ENCODE measurements at regions not wholly inside any gene's neighbourhood (a gene's known extent, or its start where the extent isn't known, plus 50 kb on each side); places are given as distances from the start of the nearest gene placed in this dataset.
A peak's percentile ranks its signal among the peaks of the same experiment; 100 is the strongest.

- DNase-seq (ENCODE audit: low read depth) = no peak
- TF ChIP-seq CTCF (IDR thresholded peaks at IDR 0.05; ENCODE audit: insufficient read depth, low read depth, low read length, missing control alignments) = no peak
- no peak overlapping the region for H3K4me3 ChIP-seq (ENCODE audit: low read length)
Measured at GRCh38 chr2:6168485-6168884, 476.3 kb downstream of the SOX11 start.

GRCh38 chr2:6171294-6171693 is 479.1 kb downstream of the SOX11 start:
- TF ChIP-seq CTCF (IDR thresholded peaks at IDR 0.05; ENCODE audit: insufficient read depth, low read depth, low read length, missing control alignments) = no peak
- DNase-seq (ENCODE audit: low read depth) = no peak
- no peak overlapping the region for H3K4me3 ChIP-seq (ENCODE audit: low read length)

GRCh38 chr2:6177811-6178210 is 485.6 kb downstream of the SOX11 start:
- no peak for TF ChIP-seq CTCF (IDR thresholded peaks at IDR 0.05; ENCODE audit: insufficient read depth, low read depth, low read length, missing control alignments)
- no peak for DNase-seq (ENCODE audit: low read depth)
- no peak overlapping the region for H3K4me3 ChIP-seq (ENCODE audit: low read length)

GRCh38 chr2:6181525-6181924 is 489.3 kb downstream of the SOX11 start:
- no peak for TF ChIP-seq CTCF (IDR thresholded peaks at IDR 0.05; ENCODE audit: insufficient read depth, low read depth, low read length, missing control alignments)
- DNase-seq (ENCODE audit: low read depth) = peak; percentile 24
- H3K4me3 ChIP-seq (ENCODE audit: low read length) = no peak overlapping the region

- H3K4me3 ChIP-seq (ENCODE audit: low read length) = no peak overlapping the region
- DNase-seq (ENCODE audit: low read depth) = no peak
- TF ChIP-seq CTCF (IDR thresholded peaks at IDR 0.05; ENCODE audit: insufficient read depth, low read depth, low read length, missing control alignments) = no peak
Measured at GRCh38 chr2:6181926-6182325, 489.7 kb downstream of the SOX11 start.

GRCh38 chr2:6183226-6183625 is 491.0 kb downstream of the SOX11 start:
- TF ChIP-seq CTCF (IDR thresholded peaks at IDR 0.05; ENCODE audit: insufficient read depth, low read depth, low read length, missing control alignments) = no peak
- H3K4me3 ChIP-seq (ENCODE audit: low read length) = no peak overlapping the region
- DNase-seq (ENCODE audit: low read depth) = no peak

GRCh38 chr2:6184532-6185292 is 492.5 kb downstream of the SOX11 start:
- TF ChIP-seq CTCF (IDR thresholded peaks at IDR 0.05; ENCODE audit: insufficient read depth, low read depth, low read length, missing control alignments) = no peak
- DNase-seq (ENCODE audit: low read depth) = no peak

More at GRCh38 chr2:6184532-6185292, 492.5 kb downstream of the SOX11 start:
- H3K4me3 ChIP-seq (ENCODE audit: low read length) = no peak overlapping the region
